Gastroesophageal sphincter (tissue), 3 donors: ENCODE measurements at regions not wholly inside any gene's neighbourhood (a gene's known extent, or its start where the extent isn't known, plus 50 kb on each side); places are given as distances from the start of the nearest gene placed in this dataset.

ENCODE experiments used
- CTCF ChIP-seq, 4 experiments: fragments of 200-600 bp in 2 of 4; fragments of 450-650 bp in 2 of 4; sonication (generic) in 1 of 4; IDR thresholded peaks; one replicate each; pipeline ENCODE4 v1.5.1; 2017 to 2019; ENCODE audit warnings: antibody characterized with exemption in 4 of 4, mild to moderate bottlenecking in 2 of 4, moderate library complexity in 2 of 4
- POLR2A ChIP-seq, 2 donors: fragments of 450-650 bp; IDR thresholded peaks; one replicate each; pipeline ENCODE4 v1.6.1; 2017; ENCODE audit warnings: antibody characterized with exemption in 2 of 2, mild to moderate bottlenecking in 2 of 2, moderate library complexity in 1 of 2

- TF ChIP-seq CTCF (IDR thresholded peaks at IDR 0.05) (no peak), POLR2A (IDR thresholded peaks at IDR 0.05) (no peak)
Measured at GRCh38 chr20:20992277-20992676, 113.9 kb downstream of the LINC00237 start.
